Stromal cell of bone marrow (primary cell): ENCODE measurements at regions not wholly inside any gene's neighbourhood (a gene's known extent, or its start where the extent isn't known, plus 50 kb on each side); places are given as distances from the start of the nearest gene placed in this dataset.

Experiments
- DNase-seq: peaks from one replicate; pipeline ENCODE4 v3.0.0-alpha.2; 2012; ENCODE audit warnings: low read depth

GRCh38 chr6:163655217-163656121, 241.0 kb downstream of the QKI start:
- DNase-seq: no peak

DNA sequence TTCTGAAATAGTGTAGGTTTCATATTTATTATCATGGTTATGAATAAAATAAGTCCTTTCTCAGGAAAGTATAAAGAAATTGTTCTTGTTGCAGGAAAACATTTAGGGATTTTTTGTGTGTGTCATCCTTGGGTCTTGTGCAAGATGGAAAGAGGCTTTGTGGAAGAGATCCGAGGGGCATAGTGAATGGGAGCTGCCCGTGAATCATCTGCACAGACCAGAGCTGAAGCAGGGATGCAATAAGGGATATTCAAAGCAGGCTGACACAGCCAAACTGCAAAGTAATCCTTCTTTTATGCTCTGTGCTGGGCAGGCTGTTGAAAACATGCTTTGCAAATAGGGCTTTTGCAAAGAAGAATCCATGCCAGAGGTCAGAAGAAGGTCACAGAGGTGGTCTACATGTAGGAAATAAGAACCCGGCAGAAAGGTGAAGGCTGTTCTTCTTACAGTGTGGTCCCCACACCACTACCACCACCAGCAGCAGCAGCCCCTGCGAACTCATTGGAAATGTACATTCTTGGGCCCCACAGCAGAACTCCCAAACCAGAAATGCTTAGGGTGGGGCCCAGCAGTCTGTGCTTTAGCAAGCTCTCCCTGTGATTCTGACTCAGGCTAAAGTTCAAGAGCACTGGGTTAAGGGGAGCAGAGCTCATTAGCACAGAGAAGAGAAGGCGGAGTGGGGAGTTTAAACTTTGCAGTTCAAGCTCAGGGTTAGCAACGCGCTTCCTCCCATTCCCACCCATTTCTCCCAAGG, 237.6 kb downstream of the QKI start:
- peak; percentile 65 for DNase-seq

GRCh38 chr6:163651426-163651825, 236.9 kb downstream of the QKI start:
- DNase-seq: no peak

GRCh38 chr6:163648868-163649267, 234.3 kb downstream of the QKI start:
- no peak for DNase-seq

GRCh38 chr6:163647624-163648023, 233.1 kb downstream of the QKI start:
- no peak for DNase-seq

DNA sequence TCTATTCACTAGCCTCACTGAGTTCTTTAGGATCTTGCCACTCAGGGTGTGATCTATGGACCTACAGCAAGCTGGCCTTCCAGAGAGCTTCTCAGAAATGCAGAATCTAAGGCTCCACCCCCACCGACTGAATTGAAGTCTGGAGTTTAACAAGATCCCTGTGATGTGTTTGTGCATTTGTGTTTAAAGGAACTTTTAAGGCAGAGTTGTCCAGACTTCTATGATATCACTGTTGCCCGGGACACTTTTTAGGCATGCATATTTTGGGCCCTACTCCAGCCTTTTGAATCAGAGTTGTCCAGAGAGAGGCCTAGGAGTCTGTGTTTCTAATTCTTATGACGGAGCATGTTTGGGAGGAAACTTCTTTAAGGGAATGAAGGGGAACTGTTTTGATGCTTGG, 232.3 kb downstream of the QKI start:
- no peak for DNase-seq

GRCh38 chr6:163646133-163646532, 231.6 kb downstream of the QKI start:
- no peak for DNase-seq

DNA sequence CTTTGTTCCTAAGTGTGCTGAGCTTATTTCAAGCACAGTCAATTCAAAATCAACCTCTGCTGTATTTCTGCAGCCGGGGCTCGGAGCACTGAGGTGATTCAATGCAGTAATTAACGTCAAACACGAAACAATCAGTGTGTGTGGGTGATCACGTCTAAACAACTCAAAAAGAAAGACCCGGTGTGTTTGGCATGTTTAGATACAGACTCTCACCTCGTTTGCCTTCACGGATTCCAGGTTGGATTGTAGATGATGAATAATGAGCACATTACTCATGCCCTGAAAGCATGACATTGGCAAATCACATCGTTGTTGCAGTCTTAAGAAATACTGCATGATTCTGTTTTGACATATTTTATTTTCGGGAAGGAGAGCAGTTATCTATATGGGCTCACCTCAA, 231.0 kb downstream of the QKI start:
- no peak for DNase-seq

DNA sequence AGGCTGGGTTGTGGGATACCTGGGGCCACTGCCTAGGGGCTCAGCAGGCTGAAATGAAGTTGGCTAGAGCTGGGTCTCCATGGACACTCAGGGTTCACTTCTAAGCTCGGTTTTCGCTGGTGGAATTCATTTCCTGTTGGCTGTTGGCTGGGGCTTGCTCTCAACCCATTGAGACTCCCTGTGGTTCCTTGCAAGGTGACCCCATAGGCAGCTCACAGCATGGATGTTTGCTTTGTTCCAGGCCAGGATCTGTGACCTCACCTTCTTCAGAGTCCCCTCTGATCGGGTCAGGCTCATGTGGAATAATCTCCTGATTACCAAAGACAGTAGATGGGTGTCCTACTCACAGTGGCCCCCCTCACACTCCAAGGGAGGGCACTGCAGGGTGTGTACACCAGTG, 229.3 kb downstream of the QKI start:
- DNase-seq: no peak

- DNase-seq: no peak
Observed at GRCh38 chr6:163641706-163642105, 227.2 kb downstream of the QKI start.

DNA sequence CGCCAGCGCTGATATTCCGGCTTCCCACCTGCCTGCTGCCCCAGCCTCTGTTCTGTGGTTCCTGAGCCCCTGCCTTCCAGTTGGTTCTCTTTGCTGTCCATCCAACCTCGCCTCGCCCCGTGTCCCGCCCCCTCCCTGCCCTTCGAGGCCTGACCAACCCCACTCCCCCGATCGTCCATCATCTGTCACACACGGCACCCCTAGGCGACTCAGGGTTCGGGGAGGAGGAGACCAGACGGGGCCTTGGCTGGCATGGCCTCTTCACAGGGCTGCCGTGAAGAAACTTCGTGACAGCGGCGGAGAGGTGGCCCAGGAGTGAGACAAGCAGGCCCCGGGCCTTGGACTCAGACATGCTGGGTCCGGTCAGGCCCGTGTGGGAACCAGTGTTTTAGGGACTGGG, 226.1 kb downstream of the QKI start:
- DNase-seq: no peak

GRCh38 chr6:163637524-163637923, 223.0 kb downstream of the QKI start:
- DNase-seq: no peak

GRCh38 chr6:163635731-163636364, 221.3 kb downstream of the QKI start:
- DNase-seq: no peak

DNA sequence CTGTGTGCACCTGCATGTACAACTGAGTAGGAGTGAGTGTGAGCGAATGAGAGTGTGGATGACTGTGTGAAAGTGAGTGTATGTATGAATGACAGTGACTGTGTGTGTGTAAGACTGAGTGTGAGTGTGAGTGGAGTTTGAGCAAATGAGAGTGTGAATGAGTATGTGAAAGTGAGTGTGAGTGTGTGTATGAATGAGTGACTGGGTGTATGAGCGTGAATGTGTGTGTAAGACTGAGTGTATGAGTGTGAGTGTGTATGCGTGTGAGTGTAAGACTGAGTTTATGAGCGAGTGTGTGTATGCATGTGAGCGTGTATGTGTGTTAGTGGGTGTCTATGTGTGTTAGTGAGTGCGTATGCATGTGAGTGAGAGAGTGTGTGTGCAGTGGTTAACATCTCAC, 220.8 kb downstream of the QKI start:
- DNase-seq: no peak

- DNase-seq: no peak
Observed at GRCh38 chr6:163634211-163635171, 220.0 kb downstream of the QKI start.

- no peak for DNase-seq
Observed at GRCh38 chr6:163630991-163631390, 216.5 kb downstream of the QKI start.

- DNase-seq: no peak
Observed at GRCh38 chr6:163630572-163630971, 216.1 kb downstream of the QKI start.

GRCh38 chr6:163630096-163630495, 215.6 kb downstream of the QKI start:
- DNase-seq: no peak
